Stimulated activated CD4-positive, alpha-beta T cell treated with anti-CD3 and anti-CD28 coated beads, Interleukin-15, amount 100 ng/mL, for 24 hours (primary cell): ENCODE measurements at regions not wholly inside any gene's neighbourhood (a gene's known extent, or its start where the extent isn't known, plus 50 kb on each side); places are given as distances from the start of the nearest gene placed in this dataset.

Experiments
- DNase-seq: peaks from one replicate; pipeline ENCODE4 v3.0.0-alpha.2; 2020

GRCh38 chr6:79763301-79763700, 132.2 kb downstream of the SH3BGRL2 start:
- DNase-seq, result no peak

GRCh38 chr6:79762370-79762769, 131.2 kb downstream of the SH3BGRL2 start:
- no peak for DNase-seq

GRCh38 chr6:79756496-79756895, 125.4 kb downstream of the SH3BGRL2 start:
- no peak for DNase-seq

GRCh38 chr6:79755967-79756366, 124.8 kb downstream of the SH3BGRL2 start:
- no peak for DNase-seq
